Dermis microvascular lymphatic vessel endothelial cell (primary cell): ENCODE measurements at regions not wholly inside any gene's neighbourhood (a gene's known extent, or its start where the extent isn't known, plus 50 kb on each side); places are given as distances from the start of the nearest gene placed in this dataset.
"Not testable (repeated sequence)": the region's sequence is repeated elsewhere in the genome, so short reads cannot be mapped to it uniquely, and the experiment has no call there.

Experiments
- DNase-seq, 2 donors: peaks; one replicate each; pipeline versions ENCODE4 v3.0.0 to v3.0.0-alpha.2; 2010; ENCODE audit warnings: low read depth in 2 of 2

DNA sequence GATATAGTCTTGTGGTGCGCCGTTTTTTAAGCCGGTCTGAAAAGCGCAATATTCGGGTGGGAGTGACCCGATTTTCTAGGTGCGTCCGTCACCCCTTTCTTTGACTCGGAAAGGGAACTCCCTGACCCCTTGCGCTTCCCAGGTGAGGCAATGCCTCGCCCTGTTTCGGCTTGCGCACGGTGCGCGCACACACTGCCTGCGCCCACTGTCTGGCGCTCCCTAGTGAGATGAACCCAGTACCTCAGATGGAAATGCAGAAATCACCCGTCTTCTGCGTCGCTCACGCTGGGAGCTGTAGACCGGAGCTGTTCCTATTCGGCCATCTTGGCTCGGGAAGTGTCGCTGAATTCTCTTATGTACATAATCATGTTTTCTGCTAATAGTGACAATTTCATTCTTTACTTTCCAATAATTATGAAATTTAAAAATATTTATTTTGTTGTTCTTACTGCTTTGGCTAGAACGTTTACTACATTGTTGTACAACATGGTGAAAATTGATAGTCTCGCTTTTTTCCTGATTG lies 61.2 kb upstream of the MINDY3 start:
- DNase-seq: not testable (repeated sequence)

DNA sequence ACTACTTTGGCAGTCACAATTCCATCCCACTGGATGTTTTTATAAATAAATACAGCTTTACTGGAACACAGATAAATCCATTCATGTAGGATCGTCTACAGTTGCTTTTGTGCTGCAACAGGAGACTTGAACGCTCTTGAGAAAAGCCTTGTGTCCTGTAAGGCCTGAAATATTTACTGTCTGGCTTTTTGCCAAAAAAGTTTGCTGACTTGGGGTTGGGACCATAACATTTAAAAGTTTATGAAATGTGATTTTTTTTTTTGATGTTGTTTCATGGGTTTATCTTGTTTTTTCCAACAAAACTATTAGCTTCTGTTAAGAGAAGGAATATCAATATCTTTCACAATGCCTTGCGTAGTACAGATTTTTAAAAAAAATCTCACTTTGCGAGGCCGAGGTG lies 71.1 kb upstream of the MINDY3 start:
- no peak for DNase-seq

DNA sequence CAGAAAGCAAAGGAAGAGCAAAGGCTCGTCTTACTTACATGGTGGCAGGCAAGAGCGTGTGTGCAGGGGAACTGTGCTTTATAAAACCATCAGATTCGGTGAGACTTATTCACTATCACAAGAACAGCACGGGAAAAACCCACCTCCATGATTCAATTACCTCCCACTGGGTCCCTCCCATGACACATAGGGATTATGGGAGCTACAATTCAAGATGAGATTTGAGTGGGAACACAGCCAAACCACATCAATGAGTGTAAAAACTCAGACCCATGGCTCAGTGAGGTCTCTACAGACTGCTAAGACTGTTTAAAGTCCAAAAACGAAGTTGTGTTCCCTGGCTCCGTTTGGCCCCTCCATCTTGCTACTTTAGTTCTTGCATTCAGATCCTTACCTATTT lies 79.2 kb upstream of the MINDY3 start:
- DNase-seq: not testable (repeated sequence)

DNA sequence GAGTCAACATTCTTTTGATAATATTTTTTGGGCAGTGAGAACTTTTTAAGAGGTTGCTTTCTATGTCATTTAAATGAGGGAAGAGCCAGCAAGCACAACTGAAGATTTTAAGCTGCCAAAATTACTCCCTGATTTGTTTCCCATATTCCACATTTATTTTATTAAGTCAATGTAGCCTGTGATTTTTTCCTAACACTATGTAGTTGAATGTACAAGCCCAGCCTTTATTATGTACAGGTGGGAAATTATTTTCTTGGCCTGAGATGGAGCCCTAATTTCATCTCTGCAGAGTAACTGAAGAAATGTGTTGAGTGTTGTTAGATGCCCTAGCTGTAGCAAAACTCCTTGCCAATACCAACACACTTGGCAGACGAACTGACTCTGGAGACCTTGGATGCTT lies 83.1 kb upstream of the MINDY3 start:
- no peak for DNase-seq

DNA sequence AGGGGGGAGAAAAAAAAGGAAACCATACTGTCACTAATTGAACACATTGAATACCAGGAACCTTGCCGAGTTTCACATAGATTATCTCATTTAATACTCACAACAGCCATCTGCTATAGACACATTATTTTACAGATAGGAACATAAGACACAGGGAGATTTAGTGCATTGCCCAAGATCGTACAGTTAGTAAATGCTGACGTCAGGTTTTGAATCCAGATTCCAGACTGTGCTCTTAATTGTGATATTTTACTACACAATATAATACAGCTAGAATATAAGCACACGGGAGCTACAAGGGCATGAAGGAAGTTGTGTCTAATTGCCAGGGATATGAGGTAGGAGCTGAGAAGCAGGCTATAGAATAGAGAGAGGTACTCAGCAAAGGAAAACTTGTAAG lies 93.9 kb upstream of the MINDY3 start:
- DNase-seq: no peak

DNA sequence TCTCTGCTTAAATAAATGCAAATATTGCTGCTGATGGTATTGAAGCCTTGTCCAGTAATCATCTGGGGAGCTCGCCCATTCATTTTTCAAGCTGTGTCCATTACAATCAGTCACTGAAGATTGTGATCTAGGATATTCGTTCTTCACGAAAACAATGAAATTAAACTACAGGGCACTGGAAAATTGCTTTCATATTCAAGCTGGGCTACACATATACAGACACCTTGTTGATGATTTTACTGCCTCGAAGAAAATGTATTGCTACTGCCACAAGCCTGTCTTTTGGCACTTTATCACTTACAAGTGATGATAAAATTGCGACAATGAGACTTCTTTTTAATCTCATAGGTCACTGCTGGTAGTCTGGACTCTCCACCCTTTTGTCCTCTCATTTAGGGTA lies 100.0 kb upstream of the MINDY3 start:
- no peak for DNase-seq

DNA sequence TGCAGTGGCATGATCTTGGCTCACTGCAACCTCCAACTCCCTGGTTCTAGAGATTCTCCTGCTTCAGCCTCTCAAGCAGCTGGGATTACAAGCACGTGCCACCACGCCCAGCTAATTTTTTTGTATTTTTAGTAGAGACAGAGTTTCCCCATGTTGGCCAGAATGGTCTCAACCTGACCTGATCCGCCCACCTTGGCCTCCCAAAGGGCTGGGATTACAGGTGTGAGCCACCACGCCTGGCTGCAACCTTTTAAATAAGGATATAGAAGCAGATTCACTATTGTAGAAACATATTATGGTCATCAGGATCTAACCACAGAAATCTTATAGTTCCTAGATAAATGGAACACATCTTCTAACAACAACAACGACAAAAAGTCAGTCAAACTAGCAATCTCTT lies 112.4 kb upstream of the MINDY3 start:
- DNase-seq: not testable (repeated sequence)

DNA sequence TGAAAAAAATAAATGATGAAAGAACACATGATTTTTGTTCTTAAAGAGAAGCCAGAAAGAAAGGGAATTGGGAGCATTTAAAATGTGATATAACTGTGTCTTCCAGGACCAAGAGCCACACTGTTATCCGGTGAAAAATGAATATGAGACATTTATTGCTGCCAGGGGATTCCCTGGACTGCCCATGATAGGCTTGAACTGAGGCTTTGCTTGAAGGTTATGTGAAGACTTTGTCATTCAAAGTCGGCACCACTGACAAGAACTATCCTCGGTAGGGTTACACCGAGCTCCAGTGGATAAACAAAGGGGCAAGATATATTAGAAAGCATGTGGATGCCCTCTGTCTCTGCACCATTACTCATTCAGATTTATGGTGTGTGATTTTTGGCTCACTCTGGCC lies 125.4 kb upstream of the MINDY3 start:
- DNase-seq: no peak

DNA sequence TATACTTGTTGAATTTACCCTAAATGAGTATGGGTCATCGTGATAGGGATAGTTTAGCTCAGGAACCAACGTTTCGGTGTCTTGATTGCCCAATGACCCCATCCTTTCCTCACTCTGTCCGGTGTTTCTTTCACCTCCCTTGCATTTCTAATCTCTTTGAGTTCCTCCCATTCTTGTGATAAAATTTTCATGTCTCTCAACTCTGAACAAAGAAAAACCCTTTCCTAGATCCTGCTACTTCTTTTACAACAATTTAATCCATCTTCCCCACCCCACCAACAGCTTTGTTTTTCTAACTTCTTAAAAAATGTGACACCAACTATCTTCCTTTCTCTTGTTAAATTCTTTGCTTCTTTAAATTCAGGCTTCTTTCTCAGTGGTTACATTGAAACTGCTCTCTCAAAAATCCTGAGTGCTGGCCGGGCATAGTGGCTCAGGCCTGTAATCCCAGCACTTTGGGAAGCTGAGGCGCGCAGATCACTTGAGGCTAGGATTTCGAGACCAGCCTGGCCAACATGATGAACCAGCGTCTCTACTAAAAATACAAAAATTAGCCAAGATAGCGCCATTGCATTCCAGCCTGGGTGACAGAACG lies 130.3 kb upstream of the MINDY3 start:
- DNase-seq: no peak

DNA sequence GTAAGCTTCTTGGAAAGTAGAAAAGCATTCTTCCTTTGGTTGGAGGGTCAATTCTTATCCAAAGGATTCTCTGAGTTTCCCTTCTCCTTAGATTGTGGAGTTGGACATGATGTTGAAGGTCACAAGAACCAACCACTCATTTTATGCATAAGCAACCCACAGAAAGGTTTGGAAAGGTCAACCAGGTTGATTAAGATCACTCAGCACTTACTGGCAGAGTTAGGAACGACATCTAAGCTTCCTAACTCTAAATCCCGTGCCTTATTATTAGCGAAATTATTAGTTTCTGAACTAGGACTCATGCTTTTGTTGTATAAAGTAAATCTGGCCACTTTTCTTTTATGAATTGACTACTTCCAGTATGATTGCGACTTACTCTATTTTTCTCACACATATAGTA lies 137.0 kb upstream of the MINDY3 start:
- no peak for DNase-seq

DNA sequence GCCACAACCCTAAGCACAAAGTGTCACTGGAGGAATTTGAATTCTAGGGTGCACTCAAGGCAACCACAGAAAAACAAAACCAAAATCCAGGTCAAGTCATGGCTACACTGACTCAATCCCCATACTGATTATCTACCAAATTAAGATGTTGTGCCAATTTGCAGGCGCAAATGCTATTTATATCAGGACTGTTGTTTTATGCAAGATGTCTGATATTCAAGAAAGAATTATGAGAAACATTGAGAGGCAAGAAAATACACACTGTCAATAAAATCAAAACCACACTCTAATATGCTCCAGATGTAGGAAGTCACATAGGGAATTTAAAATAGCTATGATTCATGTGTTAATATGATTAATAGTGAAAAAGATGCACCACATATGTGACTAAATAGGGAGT lies 141.3 kb upstream of the MINDY3 start:
- no peak for DNase-seq

DNA sequence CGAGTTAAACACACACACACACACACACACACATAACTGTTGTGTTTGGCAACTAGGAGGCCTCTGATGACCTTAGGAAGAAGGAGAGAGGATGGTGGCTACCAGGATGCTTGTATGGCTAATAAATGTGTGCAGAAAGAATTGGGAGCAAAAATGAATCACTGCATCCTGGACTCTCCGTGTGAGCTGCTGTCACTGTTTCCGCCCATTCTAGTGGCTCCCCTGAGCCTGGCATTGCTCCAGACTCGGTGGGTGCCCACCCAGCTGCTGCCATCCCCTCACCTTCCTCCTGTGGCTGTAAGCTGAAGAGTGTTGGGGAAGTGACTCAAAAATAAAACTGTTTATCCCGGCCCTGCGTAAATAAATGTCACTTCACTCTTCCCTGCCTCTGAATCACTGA lies 149.5 kb upstream of the MINDY3 start:
- DNase-seq: peak; percentile 72 to 93

DNA sequence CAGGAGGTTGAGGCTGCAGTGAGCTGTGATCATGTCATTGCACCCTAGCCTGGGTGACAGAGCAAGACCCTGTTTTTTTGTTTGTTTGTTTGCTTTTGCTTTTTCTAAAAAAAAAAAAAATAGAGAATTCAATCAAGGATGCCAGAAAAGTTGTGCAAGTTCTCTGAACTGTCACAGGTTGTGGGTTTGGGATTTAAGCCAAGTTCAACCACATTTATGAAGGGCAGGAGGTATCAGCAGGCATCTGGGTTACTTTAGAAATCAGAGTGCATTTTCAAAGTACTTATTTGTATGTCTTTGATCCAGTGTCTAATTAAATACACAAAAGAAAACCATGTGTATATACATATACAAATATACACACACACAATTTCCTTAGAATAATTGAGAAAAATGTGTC lies 151.2 kb upstream of the MINDY3 start:
- no peak for DNase-seq

DNA sequence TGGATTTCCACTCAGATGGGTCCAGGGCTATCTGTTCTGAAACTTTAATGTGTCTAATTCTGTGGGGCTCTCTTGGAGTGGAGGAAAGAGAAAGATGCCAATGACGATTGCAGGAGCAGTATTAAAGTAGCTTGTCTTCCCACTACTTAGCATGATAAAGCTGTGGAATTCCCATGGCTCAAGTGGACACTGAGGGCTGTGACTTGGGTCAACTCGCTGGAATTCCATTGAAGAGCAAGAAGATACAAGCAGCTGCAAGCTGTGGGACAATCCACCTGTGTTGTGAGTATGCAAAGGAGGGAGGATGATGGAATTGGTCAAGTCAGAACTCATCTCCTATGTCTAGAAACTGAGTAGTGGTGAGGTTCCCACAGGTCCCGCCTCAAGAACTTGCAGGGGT lies 154.2 kb upstream of the MINDY3 start:
- no peak for DNase-seq

DNA sequence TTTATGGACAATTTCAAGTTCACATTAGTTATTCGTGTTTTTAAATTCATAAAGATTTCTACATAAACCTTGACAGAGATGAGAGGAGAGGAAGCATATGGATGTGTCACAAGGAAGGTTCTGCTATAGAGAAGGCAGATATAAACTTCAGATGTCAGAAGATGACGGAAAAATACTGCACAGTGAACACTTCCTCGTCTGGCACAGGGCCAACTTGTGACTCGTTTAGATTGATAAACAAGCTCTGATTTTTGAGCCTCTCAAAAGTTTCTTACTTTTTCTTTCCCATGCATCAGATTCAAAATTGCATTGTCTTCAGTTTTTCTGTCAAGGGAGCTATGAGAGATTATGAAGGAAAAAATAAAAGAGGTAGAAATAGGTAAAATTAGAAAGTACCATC lies 156.4 kb upstream of the MINDY3 start:
- DNase-seq: peak; percentile 5 to 81

DNA sequence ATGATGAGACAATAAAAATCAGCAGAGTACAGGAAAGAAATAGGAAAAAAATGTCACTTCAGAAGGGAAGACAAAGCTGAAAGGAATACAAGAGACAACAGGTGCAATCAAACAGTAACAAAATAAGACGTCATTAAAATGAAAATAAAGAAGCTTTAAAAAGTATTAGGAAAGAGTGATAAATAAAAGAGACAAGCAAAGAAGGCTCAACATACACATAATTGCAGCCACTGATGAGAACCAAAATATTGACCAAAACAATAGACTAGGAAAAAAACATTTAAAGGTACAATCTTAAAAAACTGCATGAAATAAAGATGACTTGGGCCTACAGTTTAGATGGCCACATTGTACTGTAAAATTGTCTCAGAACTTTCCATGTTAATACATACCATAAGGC lies 160.5 kb upstream of the MINDY3 start:
- no peak for DNase-seq

DNA sequence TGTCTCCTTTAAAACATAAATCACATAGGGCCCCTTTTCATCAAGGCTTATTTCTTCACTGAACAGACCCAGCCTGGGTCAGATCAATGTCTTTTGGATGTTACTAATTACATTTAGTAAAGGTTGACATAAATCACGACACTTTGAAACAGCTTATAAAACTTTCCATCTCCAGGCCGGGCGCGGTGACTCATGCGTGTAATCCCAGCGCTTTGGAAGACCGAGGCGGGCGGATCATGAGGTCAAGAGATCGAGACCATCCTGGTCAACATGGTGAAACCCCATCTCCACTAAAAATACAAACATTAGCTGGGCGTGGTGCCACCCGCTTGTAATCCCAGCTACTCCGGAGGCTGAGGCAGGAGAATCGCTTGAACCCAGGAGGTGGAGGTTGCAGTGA lies 166.5 kb upstream of the MINDY3 start:
- not testable (repeated sequence) for DNase-seq

DNA sequence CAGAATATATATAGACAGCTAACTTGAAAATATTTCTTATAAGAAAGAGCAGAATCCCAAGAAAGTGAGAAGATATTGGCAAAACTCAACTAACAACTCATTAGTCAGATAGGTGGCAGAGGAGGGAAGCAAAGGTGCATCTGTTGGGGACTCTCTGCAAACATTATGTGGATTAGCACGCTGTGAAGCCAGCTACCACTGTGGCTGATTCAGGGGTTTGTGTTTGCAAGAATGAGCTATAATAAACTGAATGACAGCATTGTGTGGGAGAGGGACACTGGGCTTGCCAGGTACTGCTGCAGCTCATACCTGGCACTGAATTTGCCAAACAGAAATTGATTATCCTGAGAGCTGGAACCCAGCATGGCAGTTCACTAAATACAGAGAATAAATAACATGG lies 170.3 kb upstream of the MINDY3 start:
- DNase-seq: no peak

DNA sequence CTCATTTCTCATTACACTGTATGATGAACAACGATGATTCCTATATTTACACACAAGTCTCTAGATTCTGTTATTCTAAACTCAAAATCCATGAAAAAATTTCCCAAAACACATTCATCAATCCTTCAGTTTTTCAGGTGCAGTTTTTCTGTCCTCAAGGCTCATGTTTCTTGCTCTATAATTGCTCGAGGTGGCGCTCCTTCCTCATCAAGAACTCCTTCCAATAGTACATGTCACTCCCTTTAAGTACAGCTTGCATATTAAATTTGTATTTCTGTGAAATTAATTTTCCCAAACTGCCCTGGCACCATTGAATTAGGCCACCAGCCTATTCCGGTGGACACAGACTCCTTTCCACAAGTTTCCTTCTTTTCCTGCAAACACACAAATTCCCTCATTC lies 188.7 kb upstream of the MINDY3 start:
- no peak for DNase-seq

DNA sequence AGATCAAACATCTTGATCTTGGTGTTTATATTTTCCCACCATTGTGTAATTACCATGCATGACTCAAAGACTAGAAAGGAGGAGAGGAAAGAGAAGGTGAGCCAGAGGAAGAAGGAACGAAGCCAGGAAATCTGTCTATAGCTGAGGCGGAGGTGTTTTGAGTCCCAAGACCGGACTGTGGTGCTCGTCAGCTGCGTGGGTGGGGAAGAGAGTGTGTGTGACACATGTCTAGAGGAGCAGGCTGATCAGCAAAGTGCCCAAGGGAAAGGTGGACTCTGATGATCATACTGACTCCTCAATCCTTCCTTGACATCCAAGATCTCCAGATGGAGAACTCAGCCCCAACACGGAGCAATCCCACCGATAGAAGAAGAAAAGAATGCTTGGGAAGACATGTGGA lies 189.5 kb upstream of the MINDY3 start:
- DNase-seq: no peak

DNA sequence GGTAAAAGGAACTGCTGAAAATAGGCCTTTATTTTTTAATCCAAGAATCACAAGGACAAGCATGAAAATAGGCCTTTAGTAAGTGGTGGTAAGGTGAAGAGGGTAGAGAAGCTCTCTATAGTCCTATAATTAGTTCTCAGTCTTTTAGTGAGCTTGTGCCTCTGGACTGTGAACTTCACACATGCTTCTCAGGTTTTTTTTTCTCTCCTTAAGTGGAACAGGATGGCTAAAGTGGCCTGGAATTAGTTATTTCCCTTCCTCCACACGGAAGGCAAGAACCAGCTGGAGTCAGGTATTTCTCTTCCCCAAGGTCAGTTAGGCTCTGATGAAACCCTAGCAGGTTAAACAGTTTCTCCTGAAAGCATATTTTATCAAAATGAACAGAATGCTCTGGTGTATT lies 203.0 kb upstream of the MINDY3 start:
- no peak for DNase-seq

DNA sequence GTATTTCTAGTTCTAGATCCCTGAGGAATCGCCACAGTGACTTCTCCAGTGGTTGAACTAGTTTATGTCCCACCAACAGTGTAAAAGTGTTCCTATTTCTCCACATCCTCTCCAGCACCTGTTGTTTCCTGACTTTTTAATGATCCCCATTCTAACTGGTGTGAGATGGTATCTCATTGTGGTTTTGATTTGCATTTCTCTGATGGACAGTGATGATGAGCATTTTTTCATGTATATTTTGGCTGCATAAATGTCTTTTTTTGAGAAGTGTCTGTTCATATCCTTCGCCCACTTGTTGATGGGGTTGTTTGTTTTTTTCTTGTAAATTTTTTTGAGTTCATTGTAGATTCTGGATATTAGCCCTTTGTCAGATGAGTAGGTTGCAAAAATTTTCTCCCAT lies 223.2 kb upstream of the MINDY3 start:
- not testable (repeated sequence) for DNase-seq

DNA sequence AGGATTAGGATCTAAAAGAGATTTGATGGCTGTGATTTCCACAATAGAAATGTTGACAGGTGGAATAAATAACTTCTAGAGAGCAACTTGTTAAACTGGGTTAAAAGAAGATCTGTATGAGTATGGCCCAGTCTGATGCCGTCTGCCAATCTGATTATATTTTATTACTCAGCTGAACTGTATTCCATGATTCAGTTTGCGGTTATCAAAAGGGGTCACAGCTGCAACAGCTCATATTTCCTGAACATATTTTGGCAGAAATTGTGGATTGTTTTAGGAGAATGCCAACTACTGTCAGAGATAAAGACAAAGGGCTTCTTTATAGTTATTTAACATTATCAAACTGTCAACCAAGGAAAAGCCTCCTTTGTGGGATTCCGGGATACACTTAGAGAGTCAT lies 244.8 kb upstream of the MINDY3 start:
- DNase-seq: peak in 1 of 2 donors; percentile 48
